GM19035 (cell line): ENCODE measurements at regions not wholly inside any gene's neighbourhood (a gene's known extent, or its start where the extent isn't known, plus 50 kb on each side); places are given as distances from the start of the nearest gene placed in this dataset.

Experiments
- ATAC-seq: cut with Tn5 transposase; IDR thresholded peaks from one replicate; pipeline ENCODE4 v1.9.1; 2021; ENCODE audit not compliant: unreplicated experiment

DNA sequence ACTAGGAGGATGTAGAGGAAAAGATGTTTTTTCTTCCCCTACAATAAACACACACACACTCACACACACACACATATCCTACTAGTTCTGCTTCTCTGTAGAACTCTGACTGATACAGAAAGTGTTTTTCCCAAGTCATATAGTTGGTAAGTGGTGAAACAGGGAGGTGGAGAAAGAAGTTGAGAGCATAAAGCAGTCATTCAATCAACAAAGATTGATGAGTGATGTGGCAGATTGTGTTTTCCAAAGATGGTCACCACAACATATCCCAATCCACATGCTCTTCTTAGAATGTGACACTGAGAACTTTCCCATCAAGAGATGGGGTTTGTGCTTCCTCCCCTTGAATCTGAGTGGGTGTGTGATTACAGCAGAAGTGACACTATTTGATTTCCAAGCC lies 123.4 kb upstream of the ATP6AP2 start:
- no peak for ATAC-seq

DNA sequence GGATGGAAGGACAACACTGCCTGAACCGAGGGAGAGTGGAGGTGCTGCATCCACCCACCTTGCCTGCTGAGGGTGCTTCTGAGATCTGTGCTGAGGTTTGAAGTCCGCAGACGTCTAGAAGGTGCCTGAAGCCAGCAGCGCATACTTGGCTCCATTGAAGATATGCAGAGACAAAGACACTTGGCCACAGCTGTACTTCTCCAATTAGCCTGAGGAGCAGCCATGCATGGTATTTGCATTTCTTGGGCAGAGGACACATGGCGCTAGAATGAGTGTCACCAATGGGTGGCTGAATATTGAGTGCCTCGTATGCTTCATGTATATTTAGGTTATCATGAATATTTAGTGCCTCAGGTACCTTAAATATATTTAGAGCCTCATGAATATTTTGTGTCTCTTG lies 128.7 kb upstream of the ATP6AP2 start:
- ATAC-seq = no peak

DNA sequence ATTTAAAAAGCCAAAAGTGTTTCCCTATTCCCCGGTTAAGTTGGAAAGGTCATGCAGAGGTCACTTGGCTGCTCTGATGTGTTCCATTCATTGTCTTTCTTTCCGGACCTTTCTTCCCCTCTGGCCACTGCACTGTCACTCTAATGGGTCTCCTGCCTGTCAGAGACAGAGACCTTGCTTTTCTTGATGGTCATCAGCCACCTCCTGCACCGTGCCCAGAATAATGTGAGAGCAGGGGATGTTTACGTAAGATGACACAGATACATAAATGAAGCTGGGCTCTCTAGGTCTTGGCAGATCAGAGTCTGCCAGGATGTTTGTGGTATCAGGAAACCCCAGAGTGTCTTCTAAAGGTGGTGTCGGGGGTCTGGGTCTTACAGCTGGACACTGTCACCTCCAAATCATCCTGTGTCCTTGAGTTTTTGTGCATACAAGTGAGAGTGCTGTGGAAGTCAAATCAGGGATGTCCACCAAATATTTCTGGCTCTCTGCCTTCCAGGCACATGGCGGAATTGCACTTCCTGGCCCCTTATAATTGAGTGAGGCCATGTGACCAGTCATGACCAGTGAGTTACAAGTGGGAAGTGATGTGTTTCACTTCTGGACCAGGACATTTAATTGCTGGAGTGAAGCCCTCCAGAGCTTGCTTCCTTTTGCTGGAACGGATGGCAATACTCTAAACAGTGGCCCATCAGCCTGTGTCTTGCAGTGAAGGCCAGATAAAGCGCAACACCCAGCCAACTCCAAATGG lies 130.6 kb upstream of the ATP6AP2 start:
- no peak for ATAC-seq

DNA sequence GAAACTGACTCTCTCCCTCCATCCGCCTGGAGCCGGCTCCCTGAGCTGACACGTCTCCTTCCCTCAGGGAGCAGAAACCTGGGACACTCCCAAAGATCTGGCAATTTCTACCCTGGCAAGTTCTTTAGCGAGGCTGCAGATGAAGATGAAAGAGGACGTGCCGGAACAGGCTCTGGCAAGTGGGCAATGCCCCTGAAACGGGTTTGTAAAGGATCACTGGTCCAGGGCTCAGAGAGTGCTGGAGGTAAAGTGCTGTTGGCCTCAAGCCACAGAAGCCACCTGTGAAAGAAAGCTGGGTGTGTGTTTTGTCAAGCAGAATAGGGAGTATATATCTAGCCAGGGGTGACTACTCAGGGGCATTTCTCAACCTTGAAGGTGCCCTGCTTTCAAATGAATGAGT lies 131.4 kb upstream of the ATP6AP2 start:
- no peak for ATAC-seq

DNA sequence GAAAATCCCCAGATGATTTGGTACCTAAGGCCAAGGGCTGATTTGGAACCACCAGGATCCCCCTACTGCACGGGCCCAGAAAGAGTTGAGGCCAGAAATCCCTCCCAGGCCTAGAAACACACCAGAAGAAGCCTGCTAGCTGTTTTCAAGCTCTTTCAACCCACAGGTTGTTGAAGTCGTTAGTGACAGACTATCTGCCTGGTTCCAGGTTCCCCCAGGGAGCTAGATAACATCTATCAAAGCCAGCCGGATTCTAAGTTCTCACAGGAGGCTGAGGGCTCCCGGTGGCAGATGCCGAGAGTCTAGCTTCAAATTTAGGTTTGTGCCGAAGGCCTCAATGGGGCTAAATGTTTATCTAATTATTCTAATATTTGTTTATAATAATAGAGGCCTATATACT lies 132.0 kb upstream of the ATP6AP2 start:
- no peak for ATAC-seq

DNA sequence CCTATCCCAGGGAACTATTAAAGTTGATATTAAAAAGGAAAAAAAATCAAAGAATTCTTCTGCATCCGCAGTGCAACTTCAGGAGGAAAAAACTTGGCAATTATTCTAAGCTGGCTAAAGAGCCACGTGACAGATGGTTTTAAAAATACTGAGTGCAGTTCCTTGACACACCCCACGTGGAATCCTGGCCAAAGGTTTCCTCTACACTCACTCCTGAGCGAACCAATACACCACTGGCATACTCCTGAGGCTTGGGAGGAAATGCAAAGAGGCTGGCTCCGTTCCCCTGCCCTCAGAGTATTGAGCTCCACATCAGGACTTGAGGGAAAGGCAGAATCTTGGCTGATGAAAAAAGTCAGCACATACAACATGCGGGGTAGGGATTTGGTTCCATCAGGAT lies 133.8 kb upstream of the ATP6AP2 start:
- ATAC-seq = no peak

DNA sequence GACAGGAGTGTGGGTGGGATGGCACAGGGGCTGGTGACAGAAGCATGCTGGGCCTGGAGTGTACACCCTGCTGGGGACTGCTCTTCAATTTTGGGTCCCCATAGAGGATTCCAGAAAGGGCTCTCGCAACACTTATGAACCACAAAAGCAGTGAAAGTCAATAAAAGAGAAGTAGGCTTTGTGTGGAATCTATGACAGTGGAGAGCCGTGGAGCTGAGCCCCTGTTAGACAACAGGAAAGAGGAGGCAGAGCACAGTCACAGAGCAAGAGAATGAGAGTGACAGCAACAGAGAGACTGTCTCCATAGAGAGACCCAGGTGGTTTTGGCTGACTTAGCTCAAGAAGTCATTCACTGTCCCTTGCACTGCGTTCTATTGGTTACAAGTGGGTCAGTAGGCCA lies 135.1 kb upstream of the ATP6AP2 start:
- ATAC-seq = no peak

DNA sequence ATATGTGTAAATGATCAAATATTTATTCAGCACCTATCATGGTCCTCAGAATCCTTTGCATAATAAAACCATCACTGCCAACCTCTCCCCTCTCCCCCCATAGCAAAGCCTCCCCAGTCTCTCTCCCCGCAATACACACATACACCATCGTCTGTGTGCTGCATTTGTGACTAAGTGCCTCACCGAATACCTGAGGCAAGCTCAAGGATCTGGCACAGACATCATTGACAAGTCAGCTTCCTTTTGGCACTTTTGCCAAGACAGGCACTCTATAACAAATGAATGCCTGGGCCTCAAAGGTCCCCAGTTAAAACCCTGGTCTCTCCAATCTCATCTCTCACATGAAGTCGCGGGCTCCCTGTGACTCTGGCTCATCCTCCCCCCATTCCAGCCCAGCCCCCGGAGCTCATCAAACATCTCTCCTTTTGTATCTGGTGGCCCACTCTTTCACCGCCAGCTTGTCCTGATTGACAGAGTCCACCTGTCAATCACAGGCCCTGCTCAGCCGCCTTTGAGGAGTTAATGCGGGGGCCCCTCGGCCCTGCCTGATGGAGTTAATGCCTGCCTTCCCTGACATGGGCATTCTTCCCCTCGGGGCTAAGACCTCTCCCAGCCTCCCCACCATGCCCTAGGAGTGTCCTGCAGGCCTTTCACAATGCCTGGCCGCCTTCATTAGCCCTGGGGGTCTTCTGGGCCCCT lies 135.8 kb upstream of the ATP6AP2 start:
- no peak for ATAC-seq

DNA sequence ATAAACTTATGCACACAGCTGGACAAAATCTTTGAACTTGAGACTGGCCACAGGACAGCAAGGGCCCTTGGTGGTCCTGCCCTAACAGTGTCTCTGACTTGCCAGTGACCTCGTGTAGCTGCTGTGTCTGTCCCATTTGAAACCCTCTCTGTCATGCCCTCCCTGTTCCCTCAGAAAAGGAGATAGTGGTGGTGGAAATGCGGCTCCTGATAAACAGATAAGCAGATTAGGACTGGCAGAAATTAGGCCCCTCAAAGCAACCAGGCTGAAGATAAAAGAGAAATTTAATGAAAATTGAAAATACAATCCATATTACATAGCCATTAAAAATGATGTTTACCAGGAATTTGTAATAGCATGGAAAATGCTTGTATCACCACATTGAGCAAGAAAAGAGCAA lies 136.6 kb upstream of the ATP6AP2 start:
- no peak for ATAC-seq

DNA sequence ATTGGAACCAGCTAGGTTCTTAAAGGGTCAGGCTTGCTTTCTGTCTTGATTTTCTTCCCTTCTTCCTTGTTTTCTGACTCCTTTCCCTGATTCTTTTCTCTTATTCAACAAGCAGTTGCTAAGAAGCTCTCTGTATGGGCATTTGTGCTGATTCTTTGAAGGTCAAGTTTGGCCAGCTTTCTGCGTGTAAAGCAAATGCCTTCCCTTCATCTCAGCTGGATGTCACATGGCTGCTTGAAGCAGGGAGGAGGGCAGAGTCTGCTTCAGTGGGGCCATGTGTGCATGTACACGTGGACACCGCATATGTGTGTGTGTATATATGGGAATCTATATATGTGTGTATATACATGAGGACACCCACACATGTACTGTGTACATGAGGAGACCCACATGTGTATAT lies 139.9 kb upstream of the ATP6AP2 start:
- ATAC-seq = no peak

DNA sequence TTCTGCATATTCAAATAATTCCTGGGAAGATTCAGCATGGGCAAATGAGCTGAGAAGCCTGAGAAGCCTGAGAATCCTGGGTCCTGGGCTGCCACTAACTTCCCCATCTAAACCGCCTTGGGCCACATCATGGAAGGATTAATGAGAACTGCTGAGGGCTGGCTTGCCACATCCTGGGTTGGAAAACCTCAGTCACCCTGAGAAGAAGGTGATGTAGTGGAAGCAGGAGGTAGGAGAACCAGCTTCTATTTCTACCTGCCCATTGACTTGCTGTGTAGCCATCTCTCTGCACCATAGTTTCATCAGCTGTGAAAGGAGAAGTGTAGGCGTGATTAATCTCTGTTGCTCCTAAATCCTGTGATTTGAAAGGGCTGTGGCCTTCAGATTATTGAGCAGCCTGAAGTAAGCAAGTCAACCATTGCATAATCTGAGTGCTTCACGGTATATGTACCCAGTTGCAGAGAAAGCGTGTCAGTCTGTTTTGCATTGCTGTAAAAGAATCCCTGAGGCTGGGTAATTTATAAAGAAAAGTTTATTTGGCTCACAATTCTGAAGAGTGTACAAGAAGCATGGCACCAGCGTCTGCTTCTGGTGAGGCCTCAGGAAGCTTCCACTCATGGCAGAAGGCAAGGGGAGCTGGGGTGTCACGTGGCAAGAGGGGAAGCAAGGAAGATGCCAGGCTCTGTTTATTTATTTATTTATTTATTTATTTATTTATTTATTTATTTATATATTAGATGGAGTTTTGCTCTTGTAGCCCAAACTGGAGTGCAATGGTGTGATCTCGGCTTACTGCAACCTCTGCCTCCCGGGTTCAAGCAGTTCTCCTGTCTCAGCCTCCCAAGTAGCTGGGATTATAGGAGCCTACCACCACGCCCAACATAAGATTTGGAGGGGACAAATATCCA lies 140.9 kb upstream of the ATP6AP2 start:
- ATAC-seq = no peak

DNA sequence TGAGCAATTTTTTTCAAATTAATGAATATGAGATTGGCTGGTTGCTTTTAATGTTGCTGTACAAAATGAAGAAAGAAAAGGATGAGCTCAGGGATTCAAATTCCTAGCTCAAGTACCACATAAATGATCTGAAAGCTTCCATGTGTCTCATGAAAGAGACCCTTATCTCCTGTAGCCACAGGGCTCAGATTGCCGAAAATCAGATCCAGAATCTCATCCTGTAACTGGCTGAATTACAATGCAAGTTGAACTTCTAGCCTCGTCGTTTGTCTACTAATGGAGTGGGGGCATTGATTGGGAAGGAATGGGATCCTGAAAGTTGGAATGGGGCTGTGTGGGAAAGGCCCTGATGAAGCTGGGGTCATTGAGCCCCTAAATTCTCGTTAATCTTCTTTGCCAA lies 143.4 kb upstream of the ATP6AP2 start:
- ATAC-seq = no peak

DNA sequence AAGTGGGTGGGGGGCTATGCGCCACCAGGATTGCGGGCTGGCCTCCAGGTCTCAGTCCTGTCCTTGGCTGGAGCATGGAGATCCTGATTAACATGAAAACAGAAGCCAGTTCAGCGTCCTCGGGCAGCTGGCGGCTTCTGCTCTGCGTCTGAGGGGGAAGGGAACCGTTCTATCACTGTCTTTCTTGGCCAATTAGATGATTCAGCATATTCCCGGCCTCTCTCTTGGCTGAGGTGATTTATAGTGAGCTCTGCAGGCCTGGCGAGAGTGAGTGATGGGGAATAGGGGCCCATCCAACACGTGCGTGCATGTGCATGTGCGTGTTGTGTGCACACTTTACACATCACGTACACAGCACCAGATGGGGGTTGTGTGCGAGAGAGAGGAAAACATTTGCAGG lies 145.8 kb upstream of the ATP6AP2 start:
- ATAC-seq = no peak

DNA sequence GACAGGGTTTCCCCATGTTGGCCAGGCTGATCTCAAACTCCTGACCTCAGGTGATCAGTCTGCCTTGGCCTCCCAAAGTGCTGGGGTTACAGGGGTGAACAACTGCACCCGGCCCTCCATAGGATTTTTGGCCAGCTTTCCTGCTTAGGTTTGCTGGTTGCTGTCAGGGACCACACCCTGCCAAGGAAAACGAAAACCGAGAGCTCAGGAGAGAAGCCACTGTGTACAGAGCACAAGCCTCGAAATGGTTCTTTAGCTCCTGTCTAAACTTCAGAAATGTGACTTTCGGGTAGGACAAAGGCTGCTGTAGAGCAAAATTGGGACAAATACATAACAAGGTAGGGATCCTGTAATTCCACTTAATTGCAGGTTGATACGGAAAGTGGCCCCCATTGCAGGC lies 146.3 kb upstream of the ATP6AP2 start:
- ATAC-seq = no peak

DNA sequence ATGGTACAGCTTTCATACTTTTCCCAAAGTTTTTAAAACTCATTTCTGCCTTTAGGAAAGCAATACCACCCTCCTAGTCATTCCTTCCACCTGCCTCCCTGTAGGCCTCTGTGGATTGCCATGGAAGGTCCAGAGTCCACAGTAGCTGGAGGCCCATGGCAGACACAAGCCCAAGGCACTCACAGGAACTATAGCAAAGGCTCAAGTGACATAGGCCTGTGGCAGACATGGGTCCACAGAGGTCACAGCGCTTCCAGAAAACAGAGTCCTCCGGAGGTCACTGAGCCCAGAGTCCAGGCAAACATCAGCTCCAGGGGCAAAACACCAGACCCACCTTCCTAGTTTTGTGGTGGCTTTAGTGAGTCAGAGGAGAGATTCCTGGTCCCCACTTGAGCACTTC lies 147.6 kb upstream of the ATP6AP2 start:
- ATAC-seq = no peak

DNA sequence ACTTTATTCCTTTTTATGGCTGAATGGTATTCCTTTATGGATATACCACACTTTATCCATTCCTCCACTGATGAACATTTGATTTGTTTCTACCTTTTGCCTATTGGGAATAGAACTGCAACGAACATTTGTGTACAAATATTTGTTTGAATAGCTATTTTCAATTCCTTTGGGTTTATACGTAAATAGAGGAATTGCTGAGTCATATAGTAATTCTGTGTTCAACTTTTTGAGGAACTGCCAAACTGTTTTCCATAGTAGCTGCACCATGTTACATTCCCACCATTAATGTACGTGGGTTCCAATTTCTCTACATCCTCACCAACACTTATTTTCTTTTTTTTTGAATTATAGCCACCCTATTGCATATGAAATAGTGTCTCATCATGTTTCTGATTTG lies 156.5 kb upstream of the ATP6AP2 start:
- no peak for ATAC-seq

DNA sequence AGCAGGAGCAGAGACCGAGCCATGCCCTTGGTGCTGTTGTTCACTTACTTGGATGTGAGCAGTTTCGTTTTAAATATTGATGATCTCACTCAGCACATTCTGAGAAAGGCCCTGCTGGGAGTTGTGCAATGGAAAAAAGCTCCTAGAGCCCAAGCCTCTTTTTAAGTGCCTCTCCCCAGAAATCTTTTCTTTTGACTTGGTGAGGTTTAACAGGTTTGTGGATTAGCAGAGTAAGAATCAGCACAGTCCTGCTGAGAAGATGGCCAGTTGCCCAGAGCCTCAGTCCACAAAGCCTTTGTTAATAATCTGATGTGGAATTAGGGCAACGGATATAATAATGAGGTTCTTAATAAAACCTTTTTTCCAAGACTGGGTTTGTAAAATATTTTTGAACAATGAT lies 157.5 kb upstream of the ATP6AP2 start:
- no peak for ATAC-seq

DNA sequence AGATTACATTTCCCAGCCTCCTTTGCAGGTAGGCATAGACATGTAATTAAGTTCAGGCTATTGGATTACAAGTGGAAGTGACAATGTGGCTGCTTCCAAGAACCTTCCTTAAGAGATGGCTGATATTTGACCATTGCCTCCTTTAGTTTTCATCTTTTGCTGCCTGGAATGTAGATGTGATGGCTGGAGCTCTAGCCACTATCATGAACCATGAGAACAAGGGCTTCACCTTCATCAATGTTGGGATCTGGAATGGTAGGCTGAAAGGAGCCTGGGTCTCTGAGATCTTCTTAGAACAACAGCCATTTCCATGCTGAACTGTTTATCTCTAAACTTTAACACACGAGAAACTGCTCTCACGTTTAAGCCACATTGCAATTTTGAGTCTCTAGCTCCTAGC lies 158.7 kb upstream of the ATP6AP2 start:
- no peak for ATAC-seq

DNA sequence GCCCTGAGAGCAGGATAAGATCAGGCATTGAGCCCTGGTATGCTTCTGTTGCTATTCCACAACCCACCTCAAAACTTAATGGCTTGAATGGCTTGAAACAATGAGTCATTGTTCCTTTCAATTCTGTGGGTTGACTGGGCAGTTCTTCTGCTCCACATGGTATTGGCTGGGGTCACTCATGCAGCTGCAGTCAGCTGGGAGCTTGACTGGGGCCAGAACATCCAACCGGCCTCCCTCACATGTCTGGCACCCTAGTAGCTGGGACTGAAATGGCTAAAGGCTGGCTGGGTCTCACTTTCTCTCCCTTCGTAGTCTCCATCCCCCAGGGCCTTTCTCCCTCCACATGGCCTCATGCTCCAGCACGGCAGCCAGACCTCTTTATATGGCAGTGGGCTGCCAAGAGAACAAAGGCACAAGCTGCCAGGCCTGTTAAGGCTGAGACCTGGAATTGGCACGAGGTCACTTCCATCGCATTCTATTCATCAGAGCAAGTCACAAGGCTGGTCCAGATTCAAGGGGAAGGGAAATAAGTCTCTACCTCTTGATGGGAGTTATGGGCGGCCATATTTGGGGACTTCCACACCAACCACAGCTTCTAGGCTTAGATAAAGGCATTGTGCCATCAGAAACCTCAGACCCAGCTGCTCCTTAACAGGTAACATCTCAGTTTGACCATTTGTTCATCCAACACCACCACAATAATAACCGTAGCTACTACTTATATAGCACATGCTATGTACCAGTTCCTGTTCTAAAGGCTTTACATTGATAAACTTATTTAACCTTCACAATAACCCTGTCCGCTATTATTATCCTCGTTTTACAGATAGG lies 159.7 kb upstream of the ATP6AP2 start:
- no peak for ATAC-seq

DNA sequence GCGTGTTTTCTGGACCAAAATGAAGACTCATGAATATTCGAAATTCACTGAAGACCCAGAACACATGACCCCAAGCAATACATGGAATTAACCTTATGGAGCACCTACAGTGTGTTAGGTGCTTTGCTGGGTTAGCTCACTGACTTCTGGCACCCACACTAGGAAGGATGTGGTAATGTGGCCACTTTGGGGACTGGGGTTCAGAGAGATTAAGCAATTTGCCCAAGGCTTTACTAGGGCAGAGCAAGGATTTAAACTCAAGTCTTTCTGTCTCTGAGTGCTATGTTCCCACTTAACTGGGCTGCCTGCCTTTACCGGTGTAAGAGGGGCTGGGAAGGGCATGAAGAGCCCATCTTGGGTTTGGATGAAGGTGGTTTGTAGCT lies 162.0 kb upstream of the ATP6AP2 start:
- ATAC-seq = no peak
